ENCODE measurements at regions not wholly inside any gene's neighbourhood (a gene's known extent, or its start where the extent isn't known, plus 50 kb on each side); places are given as distances from the start of the nearest gene placed in this dataset.

DNA sequence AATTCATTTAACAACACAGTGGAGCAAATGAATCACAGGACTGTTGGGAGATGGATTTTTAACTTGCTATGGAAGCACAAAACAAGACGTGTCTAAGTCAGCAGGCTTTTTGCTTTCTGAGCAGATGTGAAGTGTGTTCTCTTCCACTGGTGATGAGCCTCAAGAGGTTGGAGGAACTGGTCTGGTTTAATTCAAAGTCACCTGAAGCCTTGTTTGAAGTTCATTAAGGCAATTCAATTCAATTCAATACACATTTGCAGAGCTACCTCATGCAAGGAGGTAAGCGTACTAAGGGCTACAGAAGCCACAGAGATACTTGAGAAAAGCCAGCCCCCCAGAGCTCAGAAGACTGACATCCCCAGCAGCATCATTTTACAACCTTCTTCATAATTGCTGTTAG, 68.4 kb upstream of the PALS2 start:
- intact Hi-C loops (cut with micrococcal nuclease): no loop called here
- no peaks in the 10 kb centered on the region for H3K36me3 ChIP-seq (ENCODE audit: low read depth, low read length)
- no peak overlapping the region for H2AFZ ChIP-seq (ENCODE audit: low read length)
- no peak for ATAC-seq
- no peak overlapping the region for H3K27ac ChIP-seq (ENCODE audit: low read length)
- DNase-seq: no peak
- TF ChIP-seq EZH2 (IDR thresholded peaks at IDR 0.05; ENCODE audit: low read length, unreplicated experiment) (no peak), EZH2phosphoT487 (IDR thresholded peaks at IDR 0.05; ENCODE audit: borderline replicate concordance, low read length) (no peak)
- TF ChIP-seq, protein P1, sequence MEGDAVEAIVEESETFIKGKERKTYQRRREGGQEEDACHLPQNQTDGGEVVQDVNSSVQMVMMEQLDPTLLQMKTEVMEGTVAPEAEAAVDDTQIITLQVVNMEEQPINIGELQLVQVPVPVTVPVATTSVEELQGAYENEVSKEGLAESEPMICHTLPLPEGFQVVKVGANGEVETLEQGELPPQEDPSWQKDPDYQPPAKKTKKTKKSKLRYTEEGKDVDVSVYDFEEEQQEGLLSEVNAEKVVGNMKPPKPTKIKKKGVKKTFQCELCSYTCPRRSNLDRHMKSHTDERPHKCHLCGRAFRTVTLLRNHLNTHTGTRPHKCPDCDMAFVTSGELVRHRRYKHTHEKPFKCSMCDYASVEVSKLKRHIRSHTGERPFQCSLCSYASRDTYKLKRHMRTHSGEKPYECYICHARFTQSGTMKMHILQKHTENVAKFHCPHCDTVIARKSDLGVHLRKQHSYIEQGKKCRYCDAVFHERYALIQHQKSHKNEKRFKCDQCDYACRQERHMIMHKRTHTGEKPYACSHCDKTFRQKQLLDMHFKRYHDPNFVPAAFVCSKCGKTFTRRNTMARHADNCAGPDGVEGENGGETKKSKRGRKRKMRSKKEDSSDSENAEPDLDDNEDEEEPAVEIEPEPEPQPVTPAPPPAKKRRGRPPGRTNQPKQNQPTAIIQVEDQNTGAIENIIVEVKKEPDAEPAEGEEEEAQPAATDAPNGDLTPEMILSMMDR (conservative IDR thresholded peaks at IDR 0.05; ENCODE audit: low read depth, low read length): no peak
- no peak overlapping the region for H3K4me2 ChIP-seq (ENCODE audit: low read length)
- no peak overlapping the region for H3K9ac ChIP-seq (ENCODE audit: low read length)
- CTCF ChIA-PET: no interaction called here
- H3K4me3 ChIP-seq (ENCODE audit: low read length): no peak overlapping the region
- no peaks in the 10 kb centered on the region for H3F3A ChIP-seq (ENCODE audit: low read length, unreplicated experiment)
- no peaks in the 10 kb centered on the region for H3K4me1 ChIP-seq (ENCODE audit: insufficient read depth, low read length)
- H3K9me2 ChIP-seq (replicated peaks; ENCODE audit: low read length): no peaks in the 10 kb centered on the region
- BruUV-seq (replicated peaks): no TSS peak
- H3K27me3 ChIP-seq (ENCODE audit: low read length): peaks cover 39% of the 10 kb centered on the region
- POLR2A ChIA-PET (ENCODE audit: unreplicated experiment): no interaction called here
- H3K79me2 ChIP-seq (ENCODE audit: low read length): no peaks in the 10 kb centered on the region
- no peaks in the 10 kb centered on the region for H4K20me1 ChIP-seq (ENCODE audit: low read length)
- H3K9me3 ChIP-seq (ENCODE audit: low read length): no peaks in the 10 kb centered on the region

DNA sequence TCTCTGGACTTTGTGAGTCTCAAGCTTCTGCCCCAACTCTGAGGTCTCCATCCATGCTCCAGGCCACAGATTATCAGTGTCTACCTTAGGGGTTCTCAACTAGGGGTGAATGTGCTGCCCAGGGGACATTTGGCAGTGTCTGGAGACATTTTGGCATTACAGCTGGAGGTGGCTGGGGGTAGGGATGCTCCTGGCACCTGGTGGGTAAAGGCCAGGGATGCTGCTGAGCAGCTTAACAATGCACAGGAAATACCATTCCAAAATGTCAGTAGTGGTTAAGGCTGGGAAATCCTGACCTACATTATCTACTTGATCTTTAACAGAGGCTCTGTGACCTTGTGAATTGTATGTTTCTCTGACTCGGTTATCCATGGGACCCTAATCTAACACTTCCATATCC, 67.3 kb upstream of the PALS2 start:
- BruUV-seq (replicated peaks): no TSS peak
- H4K20me1 ChIP-seq (ENCODE audit: low read length): no peaks in the 10 kb centered on the region
- no peaks in the 10 kb centered on the region for H3K4me1 ChIP-seq (ENCODE audit: insufficient read depth, low read length)
- no peak overlapping the region for H3K9ac ChIP-seq (ENCODE audit: low read length)
- ChIA-PET POLR2A (ENCODE audit: unreplicated experiment) (no interaction called here), CTCF (no interaction called here)
- H3K27me3 ChIP-seq (ENCODE audit: low read length): peaks cover 43% of the 10 kb centered on the region
- no peak for ATAC-seq
- H3K79me2 ChIP-seq (ENCODE audit: low read length): no peaks in the 10 kb centered on the region
- no peaks in the 10 kb centered on the region for H3K9me2 ChIP-seq (replicated peaks; ENCODE audit: low read length)
- H3K4me3 ChIP-seq (ENCODE audit: low read length): no peak overlapping the region
- H3K4me2 ChIP-seq (ENCODE audit: low read length): no peak overlapping the region
- TF ChIP-seq EZH2phosphoT487 (IDR thresholded peaks at IDR 0.05; ENCODE audit: borderline replicate concordance, low read length) (no peak), EZH2 (IDR thresholded peaks at IDR 0.05; ENCODE audit: low read length, unreplicated experiment) (no peak)
- TF ChIP-seq, protein P1 (conservative IDR thresholded peaks at IDR 0.05; ENCODE audit: low read depth, low read length): no peak
- H3F3A ChIP-seq (ENCODE audit: low read length, unreplicated experiment): no peaks in the 10 kb centered on the region
- intact Hi-C loops (cut with micrococcal nuclease): no loop called here
- DNase-seq: no peak
- no peak overlapping the region for H3K27ac ChIP-seq (ENCODE audit: low read length)
- H2AFZ ChIP-seq (ENCODE audit: low read length): no peak overlapping the region
- H3K9me3 ChIP-seq (ENCODE audit: low read length): no peaks in the 10 kb centered on the region
- no peaks in the 10 kb centered on the region for H3K36me3 ChIP-seq (ENCODE audit: low read depth, low read length)

DNA sequence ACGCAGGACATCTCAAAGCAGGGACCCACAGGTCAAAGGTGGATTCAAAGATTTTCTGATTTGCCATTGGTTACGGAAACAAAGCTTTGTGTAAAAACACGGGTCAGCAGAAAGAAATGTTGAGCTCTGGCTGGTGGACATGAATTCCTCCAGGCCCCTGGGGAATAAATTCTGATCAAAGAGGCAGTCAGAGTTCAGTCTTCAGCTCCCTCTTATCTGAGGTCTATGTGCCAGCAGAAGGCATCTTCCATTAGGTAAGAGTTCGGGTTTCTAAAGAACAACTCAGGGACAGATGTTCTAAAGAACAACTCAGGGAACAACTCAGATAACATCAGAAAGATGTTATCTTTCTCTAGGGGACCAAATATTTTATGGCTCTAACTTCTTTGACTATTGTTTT, 64.9 kb upstream of the PALS2 start:
- Histone ChIP-seq H4K20me1 (ENCODE audit: low read length) (no peaks in the 10 kb centered on the region), H3K36me3 (ENCODE audit: low read depth, low read length) (no peaks in the 10 kb centered on the region), H3K4me2 (ENCODE audit: low read length) (no peak overlapping the region), H3K9me3 (ENCODE audit: low read length) (no peaks in the 10 kb centered on the region), H3K9me2 (replicated peaks; ENCODE audit: low read length) (no peaks in the 10 kb centered on the region), H3K79me2 (ENCODE audit: low read length) (no peaks in the 10 kb centered on the region), H2AFZ (ENCODE audit: low read length) (no peak overlapping the region), H3K4me1 (ENCODE audit: insufficient read depth, low read length) (no peaks in the 10 kb centered on the region), H3K4me3 (ENCODE audit: low read length) (no peak overlapping the region), H3K27ac (ENCODE audit: low read length) (no peak overlapping the region), H3F3A (ENCODE audit: low read length, unreplicated experiment) (no peaks in the 10 kb centered on the region), H3K27me3 (ENCODE audit: low read length) (peaks cover 58% of the 10 kb centered on the region), H3K9ac (ENCODE audit: low read length) (no peak overlapping the region)
- ChIA-PET POLR2A (ENCODE audit: unreplicated experiment) (no interaction called here), CTCF (no interaction called here)
- no peak for DNase-seq
- intact Hi-C loops (cut with micrococcal nuclease): no loop called here
- no peak for ATAC-seq
- no TSS peak for BruUV-seq (replicated peaks)
- TF ChIP-seq EZH2 (IDR thresholded peaks at IDR 0.05; ENCODE audit: low read length, unreplicated experiment): no peak
- TF ChIP-seq, protein P1 (conservative IDR thresholded peaks at IDR 0.05; ENCODE audit: low read depth, low read length): no peak
- TF ChIP-seq EZH2phosphoT487 (IDR thresholded peaks at IDR 0.05; ENCODE audit: borderline replicate concordance, low read length): no peak

All from PC-3 (cell line).